Right atrium auricular region (tissue), 2 donors: ENCODE measurements at regions not wholly inside any gene's neighbourhood (a gene's known extent, or its start where the extent isn't known, plus 50 kb on each side); places are given as distances from the start of the nearest gene placed in this dataset.

ENCODE experiments used
- DNase-seq: peaks from one replicate; pipeline ENCODE4 v3.0.0-alpha.2; 2019; ENCODE audit warnings: low spot score
- H3K27ac ChIP-seq, 2 donors: fragments of 200-600 bp; sonication (generic); 1 replicate in 1 of 2; 2 replicates in 1 of 2; pipeline ENCODE4 v1.5.1; 2016 to 2019
- H3K27me3 ChIP-seq, 2 donors: fragments of 200-600 bp; sonication (generic); one replicate each; pipeline versions ENCODE4 v1.5.1 to v1.6.0; 2017 to 2019
- H3K36me3 ChIP-seq: fragments of 200-600 bp; sonication (generic); one replicate; pipeline ENCODE4 v1.5.1; 2016
- H3K4me1 ChIP-seq, 2 donors: fragments of 200-600 bp; sonication (generic); one replicate each; pipeline versions ENCODE4 v1.5.1 to v1.6.0; 2017 to 2019
- H3K4me3 ChIP-seq, 2 donors: fragments of 200-600 bp; sonication (generic); 1 replicate in 1 of 2; 2 replicates in 1 of 2; pipeline ENCODE4 v1.5.1; 2017 to 2019; ENCODE audit warnings: mild to moderate bottlenecking in 1 of 2, moderate library complexity in 1 of 2
- H3K9me3 ChIP-seq, 2 donors: fragments of 200-600 bp; sonication (generic); one replicate each; pipeline ENCODE4 v1.5.1; 2019
- TF ChIP-seq, protein P1 (sequence below), 2 donors: fragments of 200-600 bp; sonication (generic); IDR thresholded peaks; one replicate each; pipeline ENCODE4 v1.5.1; 2019; ENCODE audit warnings: antibody characterized with exemption in 2 of 2

DNA sequence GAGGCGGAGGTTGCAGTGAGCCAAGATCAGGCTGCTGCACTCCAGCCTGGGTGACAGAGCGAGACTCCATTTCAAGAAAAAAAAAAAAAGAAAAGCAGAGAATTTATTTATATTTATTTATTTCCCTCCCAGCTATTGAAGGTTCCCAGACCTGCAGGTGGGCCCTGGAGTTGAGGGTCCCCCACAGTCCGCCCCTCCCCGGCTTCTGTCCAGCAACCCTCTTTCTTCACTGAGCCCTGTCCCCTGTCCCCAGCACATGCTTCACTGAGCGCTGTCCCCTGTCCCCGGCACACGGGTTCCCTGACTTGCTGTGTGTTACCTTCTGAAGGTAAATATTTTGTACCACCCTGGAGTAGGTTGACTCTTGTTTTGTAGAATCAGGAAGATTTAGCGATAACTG lies 301.7 kb upstream of the PITRM1 start:
- TF ChIP-seq, protein P1, sequence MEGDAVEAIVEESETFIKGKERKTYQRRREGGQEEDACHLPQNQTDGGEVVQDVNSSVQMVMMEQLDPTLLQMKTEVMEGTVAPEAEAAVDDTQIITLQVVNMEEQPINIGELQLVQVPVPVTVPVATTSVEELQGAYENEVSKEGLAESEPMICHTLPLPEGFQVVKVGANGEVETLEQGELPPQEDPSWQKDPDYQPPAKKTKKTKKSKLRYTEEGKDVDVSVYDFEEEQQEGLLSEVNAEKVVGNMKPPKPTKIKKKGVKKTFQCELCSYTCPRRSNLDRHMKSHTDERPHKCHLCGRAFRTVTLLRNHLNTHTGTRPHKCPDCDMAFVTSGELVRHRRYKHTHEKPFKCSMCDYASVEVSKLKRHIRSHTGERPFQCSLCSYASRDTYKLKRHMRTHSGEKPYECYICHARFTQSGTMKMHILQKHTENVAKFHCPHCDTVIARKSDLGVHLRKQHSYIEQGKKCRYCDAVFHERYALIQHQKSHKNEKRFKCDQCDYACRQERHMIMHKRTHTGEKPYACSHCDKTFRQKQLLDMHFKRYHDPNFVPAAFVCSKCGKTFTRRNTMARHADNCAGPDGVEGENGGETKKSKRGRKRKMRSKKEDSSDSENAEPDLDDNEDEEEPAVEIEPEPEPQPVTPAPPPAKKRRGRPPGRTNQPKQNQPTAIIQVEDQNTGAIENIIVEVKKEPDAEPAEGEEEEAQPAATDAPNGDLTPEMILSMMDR (IDR thresholded peaks at IDR 0.05): no peak
- peaks cover 0 to 31% of the 10 kb centered on the region in 2 donors for H3K4me1 ChIP-seq
- H3K27ac ChIP-seq: no peak overlapping the region
- no peaks in the 10 kb centered on the region for H3K27me3 ChIP-seq
- no peak overlapping the region for H3K4me3 ChIP-seq
- DNase-seq: no peak
- H3K9me3 ChIP-seq: no peaks in the 10 kb centered on the region
- H3K36me3 ChIP-seq: no peaks in the 10 kb centered on the region

GRCh38 chr10:3473271-3473670 lies 300.7 kb upstream of the PITRM1 start:
- Histone ChIP-seq H3K27me3 (no peaks in the 10 kb centered on the region), H3K27ac (peak overlapping the region in 1 of 2 donors; percentile 75), H3K4me3 (no peak overlapping the region), H3K4me1 (peaks cover 0 to 41% of the 10 kb centered on the region in 2 donors), H3K9me3 (no peaks in the 10 kb centered on the region), H3K36me3 (no peaks in the 10 kb centered on the region)
- TF ChIP-seq, protein P1 (IDR thresholded peaks at IDR 0.05): no peak
- no peak for DNase-seq

- TF ChIP-seq, protein P1 (IDR thresholded peaks at IDR 0.05): no peak
- peak overlapping the region in 1 of 2 donors; percentile 38 for H3K4me3 ChIP-seq
- peak overlapping the region; percentile 75 to 76 for H3K27ac ChIP-seq
- no peaks in the 10 kb centered on the region for H3K9me3 ChIP-seq
- no peaks in the 10 kb centered on the region for H3K27me3 ChIP-seq
- H3K4me1 ChIP-seq: peaks cover 0 to 47% of the 10 kb centered on the region in 2 donors
- DNase-seq: no peak
- no peaks in the 10 kb centered on the region for H3K36me3 ChIP-seq
Measured at GRCh38 chr10:3472287-3473051, 299.9 kb upstream of the PITRM1 start.

- Histone ChIP-seq H3K4me1 (peaks cover 0 to 47% of the 10 kb centered on the region in 2 donors), H3K9me3 (no peaks in the 10 kb centered on the region), H3K4me3 (no peak overlapping the region), H3K36me3 (no peaks in the 10 kb centered on the region), H3K27ac (peak overlapping the region; percentile 75 to 76), H3K27me3 (no peaks in the 10 kb centered on the region)
- TF ChIP-seq, protein P1 (IDR thresholded peaks at IDR 0.05): no peak
- DNase-seq: no peak
Measured at GRCh38 chr10:3471927-3472286, 299.3 kb upstream of the PITRM1 start.

GRCh38 chr10:3471472-3471871 lies 298.9 kb upstream of the PITRM1 start:
- TF ChIP-seq, protein P1 (IDR thresholded peaks at IDR 0.05): no peak
- Histone ChIP-seq H3K9me3 (no peaks in the 10 kb centered on the region), H3K27me3 (no peaks in the 10 kb centered on the region), H3K4me1 (peaks cover 0 to 47% of the 10 kb centered on the region in 2 donors), H3K36me3 (no peaks in the 10 kb centered on the region), H3K27ac (peak overlapping the region; percentile 75 to 76), H3K4me3 (no peak overlapping the region)
- no peak for DNase-seq

- Histone ChIP-seq H3K36me3 (no peaks in the 10 kb centered on the region), H3K4me3 (no peak overlapping the region), H3K27ac (peak overlapping the region; percentile 83 to 88), H3K9me3 (no peaks in the 10 kb centered on the region), H3K4me1 (peaks cover 0 to 52% of the 10 kb centered on the region in 2 donors), H3K27me3 (no peaks in the 10 kb centered on the region)
- no peak for DNase-seq
- TF ChIP-seq, protein P1 (IDR thresholded peaks at IDR 0.05): no peak
Measured at GRCh38 chr10:3470191-3470590, 297.6 kb upstream of the PITRM1 start.
